ENCODE measurements at regions not wholly inside any gene's neighbourhood (a gene's known extent, or its start where the extent isn't known, plus 50 kb on each side); places are given as distances from the start of the nearest gene placed in this dataset.

DNA sequence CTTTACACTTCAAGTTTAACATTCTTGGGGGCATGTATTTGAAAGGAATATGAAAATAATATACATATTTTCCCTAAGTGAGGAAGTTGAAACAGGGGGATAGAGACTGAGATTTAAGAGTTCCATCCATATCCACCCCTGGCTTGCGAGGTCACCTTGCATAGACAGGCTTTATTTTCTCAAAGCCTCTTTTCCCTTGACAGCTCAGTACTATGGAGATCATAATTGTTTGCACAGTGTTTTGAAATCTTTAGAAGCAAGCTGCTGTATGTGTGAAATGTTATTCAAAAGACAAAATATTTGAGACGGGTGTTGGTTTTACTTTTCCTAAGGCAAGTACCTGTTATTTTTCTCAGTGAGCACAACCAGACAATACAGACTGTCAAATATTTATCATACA is 163.1 kb downstream of the LRRC70 start:
- no peak for FAIRE-seq
- no peak for DNase-seq (ENCODE audit: insufficient read length, low spot score)
- TF ChIP-seq, protein P1, sequence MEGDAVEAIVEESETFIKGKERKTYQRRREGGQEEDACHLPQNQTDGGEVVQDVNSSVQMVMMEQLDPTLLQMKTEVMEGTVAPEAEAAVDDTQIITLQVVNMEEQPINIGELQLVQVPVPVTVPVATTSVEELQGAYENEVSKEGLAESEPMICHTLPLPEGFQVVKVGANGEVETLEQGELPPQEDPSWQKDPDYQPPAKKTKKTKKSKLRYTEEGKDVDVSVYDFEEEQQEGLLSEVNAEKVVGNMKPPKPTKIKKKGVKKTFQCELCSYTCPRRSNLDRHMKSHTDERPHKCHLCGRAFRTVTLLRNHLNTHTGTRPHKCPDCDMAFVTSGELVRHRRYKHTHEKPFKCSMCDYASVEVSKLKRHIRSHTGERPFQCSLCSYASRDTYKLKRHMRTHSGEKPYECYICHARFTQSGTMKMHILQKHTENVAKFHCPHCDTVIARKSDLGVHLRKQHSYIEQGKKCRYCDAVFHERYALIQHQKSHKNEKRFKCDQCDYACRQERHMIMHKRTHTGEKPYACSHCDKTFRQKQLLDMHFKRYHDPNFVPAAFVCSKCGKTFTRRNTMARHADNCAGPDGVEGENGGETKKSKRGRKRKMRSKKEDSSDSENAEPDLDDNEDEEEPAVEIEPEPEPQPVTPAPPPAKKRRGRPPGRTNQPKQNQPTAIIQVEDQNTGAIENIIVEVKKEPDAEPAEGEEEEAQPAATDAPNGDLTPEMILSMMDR (IDR thresholded peaks at IDR 0.05; ENCODE audit: insufficient read depth, missing control alignments), result no peak

DNA sequence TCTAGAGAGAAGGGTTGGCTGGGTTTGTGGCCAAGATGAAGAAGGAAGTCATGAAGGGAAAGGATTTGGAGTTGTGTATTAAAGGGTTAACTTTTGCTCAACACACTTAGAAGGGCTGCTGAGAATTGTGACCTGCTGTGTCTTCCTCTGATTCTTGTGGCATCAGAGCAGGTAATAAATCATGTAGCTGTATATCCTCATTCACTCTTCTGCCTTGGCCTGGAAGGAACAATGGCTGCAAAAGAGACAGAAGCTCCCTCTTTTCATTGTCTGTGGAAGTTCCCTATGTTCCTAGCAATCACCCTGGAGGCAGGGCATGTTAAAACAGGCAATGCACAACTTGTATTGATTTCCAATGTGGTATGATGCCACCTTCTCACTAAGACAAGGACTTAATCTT is 159.1 kb downstream of the LRRC70 start:
- TF ChIP-seq, protein P1 (IDR thresholded peaks at IDR 0.05; ENCODE audit: insufficient read depth, missing control alignments), result no peak
- FAIRE-seq (no peak), DNase-seq (ENCODE audit: insufficient read length, low spot score) (no peak)

DNA sequence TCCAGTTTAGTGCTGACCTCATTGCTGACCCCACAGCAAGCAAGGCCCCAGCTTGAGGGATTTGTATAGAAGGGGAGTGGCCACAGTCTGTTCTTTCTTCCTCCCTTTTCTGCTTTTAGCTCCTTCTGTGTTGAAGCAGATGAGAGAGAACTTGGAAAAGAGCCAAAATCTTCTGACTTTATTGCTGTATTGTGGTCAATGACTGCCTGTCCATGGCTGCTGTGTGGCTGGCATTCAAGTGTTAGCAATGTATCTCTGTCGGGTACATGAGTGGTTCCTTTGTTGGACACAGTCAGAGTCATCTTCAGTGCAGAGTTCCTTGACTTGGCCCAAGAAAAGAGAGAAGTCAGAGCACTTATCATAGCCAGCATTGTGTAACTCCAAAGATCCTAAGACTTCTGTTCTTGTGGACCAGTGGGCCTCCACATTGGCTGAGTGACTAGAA is 154.1 kb downstream of the LRRC70 start:
- no peak for DNase-seq (ENCODE audit: insufficient read length, low spot score)
- TF ChIP-seq, protein P1 (IDR thresholded peaks at IDR 0.05; ENCODE audit: insufficient read depth, missing control alignments), result no peak
- no peak for FAIRE-seq

DNA sequence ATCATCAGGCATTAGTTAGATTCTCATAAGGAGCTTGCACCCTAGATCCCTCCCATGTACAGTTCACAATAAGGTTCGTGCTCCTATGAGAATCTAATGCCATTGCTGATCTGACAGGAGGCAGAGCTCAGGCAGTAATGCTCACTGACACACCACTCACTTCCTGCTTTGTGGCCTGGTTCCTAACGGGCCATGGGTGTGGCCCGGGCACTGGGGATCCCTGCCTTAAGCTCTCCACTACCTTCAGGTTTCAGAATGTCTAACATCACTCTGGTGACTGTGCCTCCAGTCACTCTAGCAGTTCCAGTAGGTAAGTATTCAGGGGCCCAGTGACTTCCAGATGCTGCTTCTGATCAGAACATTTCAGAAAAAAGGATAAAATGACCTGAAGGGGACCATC is 152.4 kb downstream of the LRRC70 start:
- no peak for DNase-seq (ENCODE audit: insufficient read length, low spot score)
- TF ChIP-seq, protein P1 (IDR thresholded peaks at IDR 0.05; ENCODE audit: insufficient read depth, missing control alignments), result no peak
- no peak for FAIRE-seq

DNA sequence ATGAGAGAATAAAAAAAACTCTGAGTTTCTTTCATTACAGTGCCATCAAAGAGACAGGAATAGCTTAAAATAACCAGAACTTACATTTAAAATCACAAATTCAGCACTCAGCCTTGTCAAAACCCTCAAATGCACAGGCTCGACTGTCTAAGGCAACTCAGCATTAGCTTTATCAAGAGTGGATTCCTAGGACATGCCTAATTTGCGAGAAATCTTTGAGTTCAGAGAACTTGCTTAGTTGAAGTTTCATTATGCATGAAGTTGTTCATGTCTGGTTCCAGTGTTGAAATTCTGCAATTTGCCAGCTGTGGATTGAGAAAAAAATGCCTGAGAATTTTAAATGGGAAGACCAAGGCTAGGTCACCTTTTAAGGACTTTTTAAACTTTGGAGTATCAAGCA is 151.1 kb downstream of the LRRC70 start:
- no peak for FAIRE-seq
- TF ChIP-seq, protein P1 (IDR thresholded peaks at IDR 0.05; ENCODE audit: insufficient read depth, missing control alignments), result no peak
- DNase-seq (ENCODE audit: insufficient read length, low spot score), result no peak

DNA sequence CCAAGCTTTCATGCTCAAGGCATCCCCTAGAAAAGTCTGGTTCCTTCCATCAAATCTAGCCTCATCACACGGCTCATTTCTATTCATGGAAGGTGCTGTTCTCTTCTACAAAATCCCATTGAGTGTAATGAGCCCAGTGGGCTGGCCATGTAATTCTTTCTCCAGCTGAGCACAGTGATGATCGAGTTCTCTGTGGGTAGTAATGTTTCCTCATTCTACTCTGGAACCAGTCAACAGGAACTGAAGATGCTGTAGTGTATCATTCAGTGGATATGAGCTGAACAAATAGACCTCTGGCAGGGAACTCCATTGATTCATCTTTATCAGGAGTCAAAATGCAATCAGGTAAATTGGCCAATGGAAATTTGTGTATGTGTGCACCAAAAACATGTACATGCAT is 149.2 kb downstream of the LRRC70 start:
- DNase-seq (ENCODE audit: insufficient read length, low spot score), result no peak
- TF ChIP-seq, protein P1 (IDR thresholded peaks at IDR 0.05; ENCODE audit: insufficient read depth, missing control alignments), result no peak
- FAIRE-seq, result no peak

DNA sequence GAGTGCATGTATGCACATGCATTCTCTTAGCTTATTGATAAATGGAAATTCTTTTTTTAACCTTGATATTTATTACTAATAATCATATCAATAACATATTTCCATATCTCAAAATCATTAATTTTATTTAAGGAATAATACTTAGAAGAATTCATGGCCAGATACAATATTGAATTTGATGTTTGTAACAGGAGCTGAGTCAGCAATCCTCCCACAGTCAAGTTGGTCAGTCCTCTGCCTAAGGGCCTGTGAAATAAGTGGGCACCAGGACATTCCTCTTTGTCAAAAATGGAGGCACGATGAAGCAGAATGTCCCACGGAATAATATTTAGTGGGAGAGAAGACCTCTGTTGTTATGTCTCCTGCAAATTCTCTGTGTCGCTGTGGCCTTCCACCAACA is 148.6 kb downstream of the LRRC70 start:
- no peak for DNase-seq (ENCODE audit: insufficient read length, low spot score)
- TF ChIP-seq, protein P1 (IDR thresholded peaks at IDR 0.05; ENCODE audit: insufficient read depth, missing control alignments), result no peak
- FAIRE-seq, result no peak

Data from D721Med (cell line).